SKM-1 (cell line): ENCODE measurements at regions not wholly inside any gene's neighbourhood (a gene's known extent, or its start where the extent isn't known, plus 50 kb on each side); places are given as distances from the start of the nearest gene placed in this dataset.
"Not testable (repeated sequence)": the region's sequence is repeated elsewhere in the genome, so short reads cannot be mapped to it uniquely, and the experiment has no call there.

Source experiments
- DNase-seq: peaks from one replicate; lab custom pipeline; 2025; ENCODE audit not compliant: unreplicated experiment; lab: John Stamatoyannopoulos, UW

DNA sequence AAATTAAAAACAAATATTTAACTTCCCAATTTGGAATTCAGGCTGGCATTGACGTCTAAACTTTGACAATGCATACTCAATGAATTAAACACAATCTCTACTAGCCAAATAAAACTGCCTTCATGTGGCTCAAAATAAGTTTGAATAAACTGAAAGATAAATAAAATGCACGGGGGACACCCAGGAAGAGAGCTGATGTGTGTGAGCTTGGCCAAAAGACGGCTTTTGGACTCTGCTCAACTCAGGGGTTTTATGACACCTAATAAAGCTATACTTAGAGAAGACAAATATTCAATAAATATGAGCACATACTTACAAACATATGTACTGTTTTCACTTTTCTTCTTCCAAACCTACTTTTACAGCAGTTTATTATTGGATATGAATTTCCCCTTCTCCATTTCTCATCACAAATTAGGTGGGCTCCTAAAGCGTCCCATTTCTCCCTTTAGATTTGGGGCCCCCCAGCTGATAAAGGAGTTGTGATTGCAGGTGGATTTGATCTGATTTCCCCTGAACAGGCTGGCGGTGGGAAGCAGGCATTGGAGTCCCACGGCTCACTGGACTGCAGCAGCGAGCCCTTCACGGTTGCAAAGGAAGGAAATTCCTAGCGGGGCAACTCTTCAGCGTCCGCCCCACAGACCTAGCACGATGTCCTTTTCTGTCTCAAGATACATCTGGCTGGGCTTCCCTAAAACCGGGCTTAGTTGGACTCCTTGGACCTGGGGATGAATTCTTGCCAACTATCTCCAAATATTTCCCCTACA, 79.6 kb downstream of the INSIG1 start:
- no peak for DNase-seq

DNA sequence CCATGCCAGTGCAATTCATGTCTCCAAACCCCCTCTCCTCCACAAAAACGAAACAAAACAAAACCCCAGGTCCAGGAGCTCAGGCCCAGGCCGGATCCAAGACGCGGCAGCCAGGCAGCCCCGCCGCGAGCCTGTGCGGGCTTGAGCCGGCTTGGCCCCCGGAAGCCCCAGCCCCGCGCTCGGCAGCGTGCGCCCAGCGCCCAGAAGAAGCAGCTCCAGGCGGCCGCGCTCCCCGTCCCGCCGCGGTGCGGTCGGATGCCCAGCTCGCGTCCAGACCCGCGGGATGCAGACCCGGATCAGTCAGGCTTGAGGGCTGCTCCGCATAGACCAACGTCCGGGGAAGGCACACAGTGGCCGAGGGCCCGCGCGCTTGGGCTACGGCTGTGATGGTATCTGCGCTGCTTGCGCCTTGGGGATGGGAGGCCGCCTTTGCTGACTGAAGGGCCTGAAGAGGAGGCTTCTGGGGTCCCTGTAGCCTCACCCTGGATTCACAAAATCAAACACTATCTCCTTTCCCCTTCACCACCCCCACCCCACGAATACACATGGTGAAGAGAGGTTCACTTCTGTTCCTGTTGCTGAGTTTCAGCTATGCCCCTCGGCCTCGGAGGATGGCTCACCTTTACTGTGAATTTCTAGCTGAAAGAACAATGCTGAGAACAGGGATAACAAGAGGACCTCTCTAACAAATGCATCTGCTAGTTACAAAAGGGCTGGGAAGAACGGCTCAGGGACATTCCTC, 79.9 kb upstream of the EN2 start:
- DNase-seq = no peak

DNA sequence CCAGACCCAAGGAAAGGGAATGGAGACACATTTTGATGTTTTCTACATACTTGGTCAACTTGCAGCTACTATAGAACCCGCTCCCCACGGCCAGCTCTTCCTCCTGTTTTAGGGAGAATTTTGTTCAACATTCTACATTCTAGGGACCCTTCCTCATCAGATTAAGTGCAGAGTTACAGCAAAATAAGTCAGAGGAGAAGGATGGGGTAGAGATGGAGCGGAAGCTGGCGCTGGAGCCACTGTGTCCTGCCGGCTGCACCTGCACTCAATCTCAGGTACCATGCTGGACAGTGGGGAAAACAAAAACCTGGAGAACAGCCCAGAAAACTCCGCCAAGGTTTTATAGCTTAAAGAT, 79.4 kb upstream of the EN2 start:
- DNase-seq = no peak

DNA sequence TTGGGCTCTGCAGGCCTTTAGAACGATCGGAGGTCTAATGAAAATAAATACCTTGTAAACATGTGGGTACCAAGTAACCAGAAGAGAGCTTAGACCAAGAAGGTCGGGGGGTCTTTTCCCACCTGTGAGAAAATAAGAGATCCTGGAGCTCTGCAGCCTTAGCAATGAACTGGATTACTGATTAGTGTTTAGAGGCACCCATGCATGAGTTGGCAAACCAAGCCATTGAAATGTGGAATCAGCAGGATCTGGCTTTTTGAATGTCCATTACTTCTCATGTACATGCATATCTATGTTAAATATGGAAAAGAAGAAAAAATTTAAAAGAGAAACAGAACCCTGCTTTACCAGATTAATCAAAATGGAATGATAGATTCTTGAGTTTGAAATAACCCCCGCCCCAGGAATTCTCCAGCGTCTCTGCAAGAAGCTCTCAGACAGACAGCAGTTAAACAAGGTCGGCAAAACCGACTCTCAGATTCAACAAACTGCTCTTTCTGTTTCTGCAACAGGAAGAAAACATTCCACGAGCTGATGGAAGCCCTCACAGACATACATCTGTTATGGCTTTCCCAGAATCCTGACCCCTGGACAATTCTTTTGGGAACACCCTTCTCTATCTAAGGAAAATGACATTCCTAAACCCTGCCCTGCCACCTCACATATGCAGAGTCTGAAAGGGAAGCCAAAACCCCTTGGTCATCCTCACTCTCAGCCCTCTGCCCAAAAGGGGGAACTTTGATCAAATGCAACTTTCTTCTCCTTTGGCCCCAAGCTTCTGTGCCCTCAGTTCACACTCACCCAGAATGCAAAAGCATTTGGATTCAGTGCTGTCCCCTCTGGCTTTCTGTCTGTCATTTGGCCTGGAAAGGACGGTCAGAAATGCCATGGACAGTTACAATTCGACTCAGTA, 78.7 kb upstream of the EN2 start:
- DNase-seq = no peak

DNA sequence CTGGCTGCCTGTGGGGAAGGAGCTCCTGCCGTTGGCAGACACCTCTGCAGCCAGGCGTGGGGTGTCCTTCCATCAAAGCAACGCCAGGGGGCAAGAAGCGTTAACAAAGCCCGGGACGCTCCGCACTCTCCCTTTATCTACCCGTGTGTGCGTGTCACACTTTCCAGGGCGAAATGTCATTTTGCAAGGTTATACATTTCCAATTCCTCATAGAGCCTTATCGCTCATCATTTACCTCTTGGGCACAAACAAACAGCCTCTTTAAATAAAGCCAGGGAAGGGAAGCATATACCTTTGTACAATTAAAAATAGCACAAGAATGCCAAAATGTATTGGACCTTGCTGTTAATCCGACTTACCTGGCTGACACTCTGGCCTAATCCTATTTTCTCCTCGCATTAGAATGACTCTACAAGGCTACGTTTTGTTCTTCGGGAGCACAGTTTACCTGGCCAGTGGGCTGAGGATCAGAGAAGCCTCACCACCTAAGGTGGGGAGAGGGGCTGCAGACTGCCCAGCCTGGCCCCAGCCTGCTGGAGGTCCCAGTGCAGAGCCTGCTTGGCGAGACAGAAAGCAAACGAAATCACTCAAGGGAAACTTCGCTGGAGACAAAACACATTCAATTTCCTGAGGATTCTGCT, 77.6 kb upstream of the EN2 start:
- DNase-seq = peak; percentile 40

DNA sequence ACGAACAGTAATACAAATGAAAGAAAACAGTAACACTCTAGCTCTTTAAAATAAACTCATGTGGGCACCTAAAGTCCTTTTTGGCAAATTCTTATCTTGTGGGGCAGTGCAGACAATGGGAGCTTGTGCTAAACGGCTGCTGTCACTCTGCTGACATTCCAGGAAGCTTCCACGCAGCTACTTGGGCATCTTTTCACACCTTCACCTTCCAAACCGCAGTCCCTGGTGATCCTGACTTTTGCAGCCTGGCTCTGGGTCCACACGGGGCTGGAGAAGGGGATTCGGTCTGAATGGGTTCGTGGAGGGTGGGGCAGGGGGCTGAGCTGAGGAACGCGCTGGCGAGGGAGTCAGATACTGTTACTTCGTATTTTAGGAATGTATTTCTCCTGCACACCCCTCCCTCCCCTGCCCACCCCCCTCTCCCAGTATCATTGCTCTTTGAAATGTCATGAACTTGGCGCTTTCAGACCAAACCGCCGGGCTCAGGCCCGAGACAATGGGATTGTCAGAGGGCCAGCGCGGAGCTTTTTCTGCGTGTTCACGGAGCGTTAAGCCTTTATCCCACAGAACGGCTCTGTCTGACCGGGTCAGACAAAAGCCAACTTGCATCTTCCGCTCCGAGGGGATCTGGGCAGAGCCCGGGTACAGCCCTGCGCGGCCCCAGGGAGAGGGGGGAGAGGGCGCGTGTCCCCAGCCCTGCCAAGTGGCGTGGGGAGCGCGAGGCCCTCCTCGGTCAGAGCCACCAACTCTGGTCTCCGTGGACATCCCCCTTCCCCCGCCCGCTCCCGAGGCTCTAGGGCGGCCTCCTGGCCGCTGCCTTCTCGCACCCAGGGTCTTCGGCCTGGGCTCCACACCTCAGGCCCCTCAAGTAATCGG, 76.7 kb upstream of the EN2 start:
- DNase-seq = no peak

DNA sequence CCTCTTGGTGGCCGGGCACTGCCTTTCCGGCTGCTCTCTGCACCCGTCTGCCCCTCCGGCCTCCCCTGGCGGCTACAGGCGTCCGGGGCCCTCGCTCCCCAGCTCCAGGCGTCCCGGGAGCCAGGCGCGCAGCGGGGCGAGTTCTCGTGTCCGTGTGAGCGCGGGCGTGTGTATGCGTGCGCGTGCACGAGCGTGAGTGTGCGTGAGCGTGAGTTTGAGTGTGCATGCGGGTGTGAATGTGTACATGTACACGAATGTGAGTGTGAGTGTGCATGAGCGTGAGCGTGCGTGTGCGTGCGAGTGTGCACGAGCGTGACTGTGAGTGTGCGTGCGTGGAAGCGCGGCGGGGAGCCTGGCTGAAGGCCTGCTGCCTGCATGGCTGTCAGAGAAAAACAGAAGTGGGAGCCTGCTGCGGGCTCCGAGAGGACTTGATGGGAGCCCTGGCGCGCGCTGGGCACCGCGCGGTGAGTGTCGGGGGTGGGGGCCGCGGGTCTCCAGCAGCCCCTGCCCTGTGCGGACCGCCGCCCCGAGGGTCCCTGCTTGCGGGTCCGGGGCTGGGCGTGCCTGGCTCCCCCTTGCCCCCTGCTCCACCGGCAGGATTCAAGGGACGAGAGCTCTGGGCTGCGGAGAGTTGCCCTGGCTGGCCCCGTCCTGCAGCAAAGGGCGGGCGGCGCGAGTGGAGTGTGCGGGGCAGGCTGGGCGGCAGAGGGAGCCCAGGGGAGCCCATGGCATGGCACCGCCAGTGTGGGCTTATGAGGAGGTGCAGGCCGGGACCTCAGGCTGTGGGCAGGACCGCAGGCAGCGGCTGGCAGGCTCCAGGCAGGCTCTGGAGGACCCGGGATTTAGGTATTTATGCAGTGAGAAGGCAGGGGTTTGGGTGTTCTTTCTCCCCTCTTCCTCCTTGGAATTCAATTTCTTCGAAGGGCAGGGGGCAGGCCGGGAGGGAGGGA, 75.8 kb upstream of the EN2 start:
- DNase-seq = no peak

DNA sequence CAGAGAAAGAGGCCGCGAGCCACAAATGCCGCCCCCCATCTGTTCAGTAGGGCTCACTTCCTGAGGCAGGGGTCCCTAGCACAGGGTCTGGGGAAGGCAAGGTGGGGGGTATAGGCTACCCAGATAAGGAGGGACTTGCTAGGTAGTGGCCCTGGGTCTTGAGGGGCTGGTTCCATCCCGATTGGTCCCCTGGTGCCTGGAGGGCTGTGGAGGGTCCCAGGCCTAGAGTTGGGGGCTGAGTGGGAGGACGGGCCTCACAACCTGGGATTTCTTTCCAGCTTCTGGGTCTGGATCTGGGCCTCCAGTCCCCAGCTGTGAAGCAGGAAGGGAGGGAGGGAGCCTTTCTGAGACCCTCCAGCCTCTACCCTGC, 75.1 kb upstream of the EN2 start:
- DNase-seq = no peak

DNA sequence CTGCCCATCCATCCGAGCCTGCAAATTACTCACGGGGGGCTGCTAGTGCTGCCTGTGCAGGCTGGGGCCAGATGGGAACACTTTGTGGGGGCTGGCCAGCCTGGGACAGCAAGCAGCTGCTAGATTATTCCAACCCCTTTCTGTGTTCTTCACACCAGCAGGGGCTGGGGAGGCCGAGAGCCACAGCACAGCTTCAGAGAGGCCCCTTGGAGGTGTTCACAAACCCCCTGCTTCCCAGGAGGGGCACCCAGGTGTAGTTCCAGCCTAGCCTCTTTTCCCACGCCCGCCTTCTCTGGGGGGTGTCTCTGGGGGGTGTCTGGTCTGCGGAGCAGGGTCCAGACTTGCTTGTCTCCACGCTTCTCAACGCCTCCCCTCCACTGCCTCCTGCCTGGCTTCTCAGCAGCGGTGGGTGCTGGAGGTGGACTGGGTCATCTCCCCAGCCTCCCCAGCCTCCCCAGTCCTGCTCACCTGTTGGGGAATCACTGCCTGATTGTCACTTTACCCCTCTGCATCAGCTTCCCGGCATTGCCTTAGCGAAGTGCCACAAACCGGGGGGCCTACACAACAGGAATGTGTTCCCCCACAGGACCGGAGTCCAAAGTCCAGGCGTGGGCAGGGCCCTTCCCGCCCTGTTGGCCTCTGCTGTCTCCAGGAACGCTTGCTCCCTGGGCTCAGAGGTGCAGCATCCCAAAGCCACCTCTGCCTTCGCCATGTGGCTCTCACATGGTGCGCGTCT, 74.0 kb upstream of the EN2 start:
- no peak for DNase-seq

DNA sequence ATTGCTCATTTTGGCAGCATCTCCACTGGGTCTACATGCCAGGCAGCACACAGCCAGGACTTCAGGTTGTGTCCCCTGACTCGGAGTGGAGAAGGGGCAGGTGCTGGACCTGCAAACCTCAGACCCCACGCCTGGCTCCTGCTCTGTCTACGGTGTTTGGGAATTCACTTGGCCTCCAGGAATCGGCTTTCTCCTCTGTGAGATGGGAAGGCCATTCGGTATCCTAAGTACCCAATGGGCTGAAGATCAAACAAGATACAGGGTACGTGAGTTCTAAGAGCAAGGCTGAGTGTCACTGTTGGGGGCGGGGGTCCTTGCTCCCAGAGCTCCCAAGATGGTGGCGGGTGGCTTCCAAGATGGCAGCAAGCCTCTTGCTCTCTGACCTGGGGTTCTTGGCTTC, 73.2 kb upstream of the EN2 start:
- DNase-seq = no peak

DNA sequence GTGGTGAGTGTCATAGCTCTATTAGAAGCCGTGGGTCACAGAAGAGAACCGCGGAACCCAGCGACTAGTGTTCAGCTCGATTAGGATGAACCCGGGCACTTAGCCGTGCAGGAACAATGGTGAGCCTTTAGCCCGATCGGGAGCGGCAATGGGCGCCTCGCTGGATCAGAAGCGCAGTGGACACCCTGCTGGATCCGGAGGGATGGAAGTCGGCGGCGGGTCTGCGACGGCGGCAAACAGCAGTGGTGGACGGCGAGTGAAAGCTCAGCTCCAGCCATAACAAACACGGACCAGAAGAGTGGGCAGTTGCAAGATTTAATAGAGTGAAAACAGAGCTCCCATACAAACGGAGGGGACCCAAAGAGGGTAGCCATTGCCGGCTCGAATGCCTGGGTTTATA, 72.7 kb upstream of the EN2 start:
- not testable (repeated sequence) for DNase-seq

DNA sequence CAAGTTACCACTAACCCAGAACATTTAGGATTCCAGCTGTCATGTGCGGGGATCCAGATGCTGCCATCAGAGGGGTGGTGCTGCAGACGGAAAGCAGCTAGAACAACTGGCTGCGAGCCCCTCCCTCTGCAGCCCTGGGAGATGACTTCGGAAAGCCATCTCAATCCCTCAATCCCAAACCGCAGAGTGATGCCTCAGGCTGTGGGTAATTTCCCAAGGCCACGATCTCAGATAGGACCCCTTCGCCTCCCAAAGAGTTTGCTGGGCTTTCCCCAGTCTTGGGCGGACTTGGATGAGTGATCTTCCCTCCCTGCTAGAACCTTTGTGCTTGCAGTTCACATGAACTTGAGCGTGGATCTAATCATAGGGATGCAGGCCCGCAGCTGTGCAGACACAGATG, 71.3 kb upstream of the EN2 start:
- no peak for DNase-seq

DNA sequence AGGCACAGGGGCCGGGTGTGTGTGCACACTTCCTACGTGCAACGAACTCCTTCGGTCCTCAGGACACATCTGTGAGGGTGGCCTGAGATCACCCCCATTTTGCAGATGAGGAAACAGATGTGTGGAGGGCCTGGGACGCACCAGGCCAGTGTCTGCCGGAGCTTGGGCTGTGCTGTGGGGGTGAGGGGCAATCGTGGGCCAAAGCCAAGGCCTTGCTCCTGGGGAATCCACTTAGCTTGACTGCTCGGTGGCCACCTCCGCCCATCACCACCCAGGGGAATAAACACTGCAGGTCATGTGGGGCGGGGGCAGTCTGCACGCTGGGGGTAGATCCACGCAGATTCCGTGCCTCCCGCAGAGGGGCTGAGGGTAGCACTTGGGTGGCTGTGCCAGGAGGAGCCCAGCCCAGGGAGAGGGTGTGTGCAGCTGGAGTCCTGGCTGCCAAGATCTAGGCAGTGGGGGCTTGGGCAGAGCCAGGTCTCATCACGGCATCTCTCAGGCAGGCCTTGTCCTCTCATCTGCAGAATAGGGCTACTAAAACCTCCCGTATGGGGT, 70.8 kb upstream of the EN2 start:
- DNase-seq = no peak

DNA sequence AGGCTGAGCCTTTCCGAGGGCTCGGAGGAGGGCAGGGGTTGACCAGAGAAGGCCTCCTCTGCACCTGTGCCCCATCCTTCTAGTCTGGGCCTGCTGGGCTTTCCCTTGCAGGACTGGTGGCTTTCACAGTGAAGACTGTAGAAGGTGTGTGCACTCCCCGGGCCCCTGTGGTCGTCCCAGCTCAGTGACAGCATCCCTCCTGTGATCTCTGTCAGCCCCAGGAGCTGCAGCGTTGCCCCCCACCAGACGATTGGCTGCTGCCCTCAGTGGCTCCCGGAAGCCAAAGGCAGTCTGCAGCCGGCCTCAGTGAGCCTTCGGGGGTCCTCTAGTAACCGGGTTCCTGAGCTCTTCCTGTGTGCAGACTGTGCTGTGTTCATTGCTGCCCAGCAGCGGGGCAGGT, 69.4 kb upstream of the EN2 start:
- no peak for DNase-seq

DNA sequence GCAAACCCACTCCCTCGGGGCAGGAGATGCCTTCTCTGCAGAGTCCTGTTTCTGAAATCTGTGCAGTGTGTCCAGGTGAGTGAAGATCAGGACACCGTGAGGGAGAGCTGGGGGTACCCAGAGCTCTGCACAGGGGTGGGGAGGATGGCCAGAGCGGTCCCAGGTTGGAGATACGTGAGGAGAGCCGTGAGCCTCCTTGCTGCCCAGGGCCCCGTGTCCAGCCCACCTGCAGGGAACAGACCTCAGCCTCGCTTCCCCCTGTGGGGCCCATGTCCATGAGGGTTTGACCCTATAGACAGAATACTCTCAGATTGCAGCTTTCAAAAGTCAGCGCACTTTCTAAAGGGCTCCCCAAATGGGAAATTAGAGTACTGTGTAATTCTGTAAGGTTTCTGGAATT, 66.5 kb upstream of the EN2 start:
- DNase-seq = no peak

DNA sequence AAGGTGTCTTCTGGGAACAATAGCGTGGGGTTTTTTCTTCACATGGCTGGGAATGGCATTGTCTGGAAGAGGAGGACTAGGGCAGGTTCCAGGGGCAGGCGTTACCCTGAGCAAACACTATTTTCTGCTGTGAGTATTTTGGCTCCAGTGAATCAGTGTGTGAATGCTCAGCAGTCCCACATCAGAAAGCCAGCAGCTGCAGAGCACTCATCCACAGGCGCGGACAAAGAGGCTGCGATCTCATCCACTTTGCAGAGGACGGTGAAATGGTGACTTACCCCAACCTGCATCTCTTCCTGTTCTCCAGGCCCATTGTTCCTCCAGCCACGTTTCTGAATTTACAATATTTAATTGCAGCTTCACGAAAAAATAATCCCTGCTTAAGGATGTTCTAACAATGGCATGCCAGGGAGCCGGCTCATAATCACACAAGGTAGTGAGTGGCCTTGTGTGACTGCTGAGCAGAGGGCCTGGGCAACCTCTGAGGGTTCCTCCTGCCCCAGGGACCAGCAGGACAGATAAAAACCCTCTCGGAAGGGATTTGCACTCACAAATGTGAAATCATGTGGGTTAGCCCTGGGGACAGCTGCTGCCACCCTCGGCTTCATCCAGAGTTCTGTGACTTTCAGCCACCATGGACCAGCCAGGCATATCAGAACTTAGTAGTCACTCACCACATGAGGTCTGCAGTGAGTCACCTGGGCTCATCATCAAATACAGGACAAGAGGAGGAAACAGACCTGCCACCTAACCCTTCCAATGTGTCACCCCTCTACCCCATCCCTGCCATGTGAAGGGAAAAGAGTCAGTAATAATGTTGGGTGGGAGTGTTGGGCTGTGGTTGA, 65.0 kb upstream of the EN2 start:
- DNase-seq = no peak

DNA sequence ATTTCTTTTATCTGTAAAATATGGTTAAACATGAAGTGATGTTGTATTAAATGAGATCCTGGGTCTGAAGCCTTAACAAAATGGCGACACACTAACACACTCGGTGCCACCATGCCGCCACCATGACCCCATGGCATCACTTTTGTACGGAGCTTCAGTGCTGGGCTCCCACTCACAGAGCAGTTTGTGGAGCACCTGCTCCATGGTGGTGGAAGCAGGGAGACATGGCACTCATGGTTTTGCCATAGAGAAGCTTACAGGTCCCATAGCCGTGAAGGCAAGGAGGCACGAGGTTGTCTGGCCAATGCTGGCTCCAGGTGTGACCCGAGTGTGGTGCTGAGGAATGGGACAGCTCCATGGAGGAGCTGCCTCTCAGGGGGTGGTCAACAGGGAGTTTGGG, 63.5 kb upstream of the EN2 start:
- DNase-seq = no peak
